ENCODE measurements at regions not wholly inside any gene's neighbourhood (a gene's known extent, or its start where the extent isn't known, plus 50 kb on each side); places are given as distances from the start of the nearest gene placed in this dataset.

- intact Hi-C loops (cut with micrococcal nuclease): no loop called here
- Histone ChIP-seq H3K4me1 (ENCODE audit: control insufficient read depth in 1 of 2, insufficient read depth in 2 of 2, low read length in 2 of 2) (no peaks in the 10 kb centered on the region), H3K27me3 (ENCODE audit: insufficient read depth, low read length) (no peaks in the 10 kb centered on the region), H3K79me2 (ENCODE audit: insufficient read depth, low read length) (no peaks in the 10 kb centered on the region), H3K4me3 (replicated peaks in 1 of 2; ENCODE audit: low read depth in 1 of 2, low read length in 2 of 2) (no peak overlapping the region), H3K9me3 (ENCODE audit: control insufficient read depth in 1 of 2, insufficient read depth in 1 of 2, low read depth in 1 of 2, low read length in 2 of 2) (no peaks in the 10 kb centered on the region; a peak in 1 of 4 replicates), H2AFZ (ENCODE audit: low read depth, low read length, poor library complexity, severe bottlenecking) (no peak overlapping the region), H3K9ac (ENCODE audit: low read length) (no peak overlapping the region), H3K36me3 (ENCODE audit: control insufficient read depth in 1 of 2, insufficient read depth in 2 of 2, low read length in 2 of 2) (no peaks in the 10 kb centered on the region), H3K27ac (ENCODE audit: low read depth, low read length) (no peak overlapping the region), H4K20me1 (ENCODE audit: insufficient read depth) (no peaks in the 10 kb centered on the region), H3K4me2 (ENCODE audit: low read length) (no peak overlapping the region), H3K9me2 (ENCODE audit: insufficient read depth) (no peaks in the 10 kb centered on the region)
- RAD21 ChIA-PET (ENCODE audit: low non-redundant PET in 1 of 2, low total read pairs in 2 of 2, uncharacterized antibody in 2 of 2, unreplicated experiment in 2 of 2): no interaction called here
- no peak for DNase-seq (ENCODE audit: low read depth, low spot score)
- POLR2A ChIA-PET: no interaction called here
- no peak for ATAC-seq
- TF ChIP-seq MAX (IDR thresholded peaks at IDR 0.05) (no peak), RAD21 (IDR thresholded peaks at IDR 0.05; ENCODE audit: low read depth) (no peak), POLR2A (IDR thresholded peaks at IDR 0.05; ENCODE audit: borderline replicate concordance, extremely low read depth, insufficient read depth, insufficient read length) (no peak), EGR1 (IDR thresholded peaks at IDR 0.05; ENCODE audit: low read depth) (no peak), EZH2 (IDR thresholded peaks at IDR 0.05) (no peak), CEBPB (IDR thresholded peaks at IDR 0.05; ENCODE audit: low read depth) (no peak), EZH2phosphoT487 (IDR thresholded peaks at IDR 0.05; ENCODE audit: borderline replicate concordance) (no peak), YY1 (IDR thresholded peaks at IDR 0.05; ENCODE audit: extremely low read depth, insufficient replicate concordance, low read depth, low read length) (no peak), ZNF274 (IDR thresholded peaks at IDR 0.05; ENCODE audit: low read depth, low read length) (no peak), ZFX (IDR thresholded peaks at IDR 0.05) (no peak), JUND (IDR thresholded peaks at IDR 0.05) (no peak)
- TF ChIP-seq, protein P1, sequence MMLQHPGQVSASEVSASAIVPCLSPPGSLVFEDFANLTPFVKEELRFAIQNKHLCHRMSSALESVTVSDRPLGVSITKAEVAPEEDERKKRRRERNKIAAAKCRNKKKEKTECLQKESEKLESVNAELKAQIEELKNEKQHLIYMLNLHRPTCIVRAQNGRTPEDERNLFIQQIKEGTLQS (IDR thresholded peaks at IDR 0.05): no peak
- TF ChIP-seq, protein P2, sequence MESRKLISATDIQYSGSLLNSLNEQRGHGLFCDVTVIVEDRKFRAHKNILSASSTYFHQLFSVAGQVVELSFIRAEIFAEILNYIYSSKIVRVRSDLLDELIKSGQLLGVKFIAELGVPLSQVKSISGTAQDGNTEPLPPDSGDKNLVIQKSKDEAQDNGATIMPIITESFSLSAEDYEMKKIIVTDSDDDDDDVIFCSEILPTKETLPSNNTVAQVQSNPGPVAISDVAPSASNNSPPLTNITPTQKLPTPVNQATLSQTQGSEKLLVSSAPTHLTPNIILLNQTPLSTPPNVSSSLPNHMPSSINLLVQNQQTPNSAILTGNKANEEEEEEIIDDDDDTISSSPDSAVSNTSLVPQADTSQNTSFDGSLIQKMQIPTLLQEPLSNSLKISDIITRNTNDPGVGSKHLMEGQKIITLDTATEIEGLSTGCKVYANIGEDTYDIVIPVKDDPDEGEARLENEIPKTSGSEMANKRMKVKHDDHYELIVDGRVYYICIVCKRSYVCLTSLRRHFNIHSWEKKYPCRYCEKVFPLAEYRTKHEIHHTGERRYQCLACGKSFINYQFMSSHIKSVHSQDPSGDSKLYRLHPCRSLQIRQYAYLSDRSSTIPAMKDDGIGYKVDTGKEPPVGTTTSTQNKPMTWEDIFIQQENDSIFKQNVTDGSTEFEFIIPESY (IDR thresholded peaks at IDR 0.05; ENCODE audit: extremely low read depth, insufficient replicate concordance, low read length): no peak
- TF ChIP-seq, protein P3, sequence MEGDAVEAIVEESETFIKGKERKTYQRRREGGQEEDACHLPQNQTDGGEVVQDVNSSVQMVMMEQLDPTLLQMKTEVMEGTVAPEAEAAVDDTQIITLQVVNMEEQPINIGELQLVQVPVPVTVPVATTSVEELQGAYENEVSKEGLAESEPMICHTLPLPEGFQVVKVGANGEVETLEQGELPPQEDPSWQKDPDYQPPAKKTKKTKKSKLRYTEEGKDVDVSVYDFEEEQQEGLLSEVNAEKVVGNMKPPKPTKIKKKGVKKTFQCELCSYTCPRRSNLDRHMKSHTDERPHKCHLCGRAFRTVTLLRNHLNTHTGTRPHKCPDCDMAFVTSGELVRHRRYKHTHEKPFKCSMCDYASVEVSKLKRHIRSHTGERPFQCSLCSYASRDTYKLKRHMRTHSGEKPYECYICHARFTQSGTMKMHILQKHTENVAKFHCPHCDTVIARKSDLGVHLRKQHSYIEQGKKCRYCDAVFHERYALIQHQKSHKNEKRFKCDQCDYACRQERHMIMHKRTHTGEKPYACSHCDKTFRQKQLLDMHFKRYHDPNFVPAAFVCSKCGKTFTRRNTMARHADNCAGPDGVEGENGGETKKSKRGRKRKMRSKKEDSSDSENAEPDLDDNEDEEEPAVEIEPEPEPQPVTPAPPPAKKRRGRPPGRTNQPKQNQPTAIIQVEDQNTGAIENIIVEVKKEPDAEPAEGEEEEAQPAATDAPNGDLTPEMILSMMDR (IDR thresholded peaks at IDR 0.05 in 2 of 3, conservative IDR thresholded peaks at IDR 0.05 in 1 of 3; ENCODE audit: borderline replicate concordance in 1 of 3, insufficient read depth in 1 of 3, low read depth in 2 of 3, low read length in 2 of 3): no peak
- no TSS peak for BruUV-seq (replicated peaks)
- CTCF ChIA-PET: no interaction called here
Observed at GRCh38 chr11:87934182-87934581, 241.1 kb downstream of the RAB38 start.

Data from HCT116 (cell line).